Stimulated activated naive CD8-positive, alpha-beta T cell treated with anti-CD3 and anti-CD28 coated beads, Interleukin-15, Interleukin-2, amounts not matched to agents 100 U/mL and 50 U/mL, for 24 hours (primary cell): ENCODE measurements at regions not wholly inside any gene's neighbourhood (a gene's known extent, or its start where the extent isn't known, plus 50 kb on each side); places are given as distances from the start of the nearest gene placed in this dataset.

ENCODE experiments used
- ATAC-seq: fragments of 150-1000 bp; cut with Tn5 transposase; one replicate; pipeline ENCODE4 v1.10.0; 2021
- DNase-seq: peaks from one replicate; pipeline ENCODE4 v3.0.0; 2021

- no peak for DNase-seq
- ATAC-seq: no peak
These were observed 222.9 kb downstream of the BRD1 start for GRCh38 chr22:49604732-49605302.

- DNase-seq: no peak
- no peak for ATAC-seq
These were observed 224.7 kb downstream of the BRD1 start for GRCh38 chr22:49603016-49603415.

- DNase-seq: no peak
- no peak for ATAC-seq
These were observed 225.2 kb downstream of the BRD1 start for GRCh38 chr22:49602481-49602880.

GRCh38 chr22:49601614-49602321 is 225.9 kb downstream of the BRD1 start:
- DNase-seq: no peak
- no peak for ATAC-seq

GRCh38 chr22:49600891-49601431 is 226.7 kb downstream of the BRD1 start:
- DNase-seq (no peak), ATAC-seq (no peak)

- DNase-seq (no peak), ATAC-seq (no peak)
These were observed 227.2 kb downstream of the BRD1 start for GRCh38 chr22:49600468-49600867.

GRCh38 chr22:49599691-49600455 is 227.8 kb downstream of the BRD1 start:
- ATAC-seq (no peak), DNase-seq (no peak)

- ATAC-seq: no peak
These were observed 228.6 kb downstream of the BRD1 start for GRCh38 chr22:49599039-49599438.

GRCh38 chr22:49598338-49598737 is 229.3 kb downstream of the BRD1 start:
- DNase-seq (no peak), ATAC-seq (no peak)

More at GRCh38 chr22:49599039-49599438, 228.6 kb downstream of the BRD1 start:
- DNase-seq: no peak

GRCh38 chr22:49597428-49598039 is 230.1 kb downstream of the BRD1 start:
- no peak for ATAC-seq
- no peak for DNase-seq

GRCh38 chr22:49595465-49596078 is 232.1 kb downstream of the BRD1 start:
- no peak for ATAC-seq

GRCh38 chr22:49594078-49594477 is 233.6 kb downstream of the BRD1 start:
- ATAC-seq (no peak), DNase-seq (no peak)

More at GRCh38 chr22:49595465-49596078, 232.1 kb downstream of the BRD1 start:
- DNase-seq: no peak

- DNase-seq (no peak), ATAC-seq (no peak)
These were observed 234.2 kb downstream of the BRD1 start for GRCh38 chr22:49593509-49593908.

GRCh38 chr22:49592780-49593501 is 234.7 kb downstream of the BRD1 start:
- DNase-seq: no peak
- no peak for ATAC-seq

- ATAC-seq: no peak
These were observed 236.7 kb downstream of the BRD1 start for GRCh38 chr22:49590851-49591445.

GRCh38 chr22:49590381-49590780 is 237.3 kb downstream of the BRD1 start:
- no peak for DNase-seq
- no peak for ATAC-seq

More at GRCh38 chr22:49590851-49591445, 236.7 kb downstream of the BRD1 start:
- no peak for DNase-seq

GRCh38 chr22:49589811-49590210 is 237.9 kb downstream of the BRD1 start:
- no peak for ATAC-seq
- no peak for DNase-seq

- ATAC-seq: no peak
These were observed 238.4 kb downstream of the BRD1 start for GRCh38 chr22:49589301-49589700.

GRCh38 chr22:49588739-49589138 is 238.9 kb downstream of the BRD1 start:
- ATAC-seq: no peak
- no peak for DNase-seq

More at GRCh38 chr22:49589301-49589700, 238.4 kb downstream of the BRD1 start:
- no peak for DNase-seq

- ATAC-seq: no peak
- DNase-seq: no peak
These were observed 239.7 kb downstream of the BRD1 start for GRCh38 chr22:49587987-49588386.

GRCh38 chr22:49587421-49587820 is 240.3 kb downstream of the BRD1 start:
- ATAC-seq (no peak), DNase-seq (no peak)
